ENCODE measurements at regions not wholly inside any gene's neighbourhood (a gene's known extent, or its start where the extent isn't known, plus 50 kb on each side); places are given as distances from the start of the nearest gene placed in this dataset.
A peak's percentile ranks its signal among the peaks of the same experiment; 100 is the strongest.

GRCh38 chr5:71977311-71977710, 130.0 kb upstream of the MAP1B start:
- H3K4me3 ChIP-seq (ENCODE audit: low read depth, low read length), result no peak overlapping the region
- no peak for DNase-seq (ENCODE audit: low read depth)
- TF ChIP-seq, protein P1, sequence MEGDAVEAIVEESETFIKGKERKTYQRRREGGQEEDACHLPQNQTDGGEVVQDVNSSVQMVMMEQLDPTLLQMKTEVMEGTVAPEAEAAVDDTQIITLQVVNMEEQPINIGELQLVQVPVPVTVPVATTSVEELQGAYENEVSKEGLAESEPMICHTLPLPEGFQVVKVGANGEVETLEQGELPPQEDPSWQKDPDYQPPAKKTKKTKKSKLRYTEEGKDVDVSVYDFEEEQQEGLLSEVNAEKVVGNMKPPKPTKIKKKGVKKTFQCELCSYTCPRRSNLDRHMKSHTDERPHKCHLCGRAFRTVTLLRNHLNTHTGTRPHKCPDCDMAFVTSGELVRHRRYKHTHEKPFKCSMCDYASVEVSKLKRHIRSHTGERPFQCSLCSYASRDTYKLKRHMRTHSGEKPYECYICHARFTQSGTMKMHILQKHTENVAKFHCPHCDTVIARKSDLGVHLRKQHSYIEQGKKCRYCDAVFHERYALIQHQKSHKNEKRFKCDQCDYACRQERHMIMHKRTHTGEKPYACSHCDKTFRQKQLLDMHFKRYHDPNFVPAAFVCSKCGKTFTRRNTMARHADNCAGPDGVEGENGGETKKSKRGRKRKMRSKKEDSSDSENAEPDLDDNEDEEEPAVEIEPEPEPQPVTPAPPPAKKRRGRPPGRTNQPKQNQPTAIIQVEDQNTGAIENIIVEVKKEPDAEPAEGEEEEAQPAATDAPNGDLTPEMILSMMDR (IDR thresholded peaks at IDR 0.05; ENCODE audit: insufficient read depth, low read depth, low read length), result no peak

- no peak for DNase-seq (ENCODE audit: low read depth)
- TF ChIP-seq, protein P1 (IDR thresholded peaks at IDR 0.05; ENCODE audit: insufficient read depth, low read depth, low read length), result no peak
- H3K4me3 ChIP-seq (ENCODE audit: low read depth, low read length), result no peak overlapping the region
These were observed 129.1 kb upstream of the MAP1B start for GRCh38 chr5:71978216-71978615.

- DNase-seq (ENCODE audit: low read depth), result no peak
- TF ChIP-seq, protein P1 (IDR thresholded peaks at IDR 0.05; ENCODE audit: insufficient read depth, low read depth, low read length), result no peak
- no peak overlapping the region for H3K4me3 ChIP-seq (ENCODE audit: low read depth, low read length)
These were observed 124.4 kb upstream of the MAP1B start for GRCh38 chr5:71982717-71983395.

DNA sequence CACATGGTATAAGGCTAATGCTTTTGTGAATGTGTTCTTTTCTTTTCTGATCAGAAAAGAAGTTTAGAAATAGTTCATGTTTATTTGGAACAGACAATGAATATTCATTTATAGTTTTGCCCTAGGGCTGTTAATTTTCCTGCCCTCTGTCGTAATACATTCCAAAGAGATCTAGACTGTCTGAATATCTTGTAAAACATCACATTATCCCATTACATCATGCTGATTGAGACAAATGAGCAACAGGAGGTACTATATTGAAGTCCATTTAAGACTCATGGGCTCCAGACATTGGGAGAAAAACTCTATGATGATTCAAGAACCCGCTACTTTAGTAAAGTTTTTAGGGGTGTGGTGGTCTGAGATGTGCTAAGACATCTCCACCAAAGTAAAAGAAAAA, 121.2 kb upstream of the MAP1B start:
- TF ChIP-seq, protein P1 (IDR thresholded peaks at IDR 0.05; ENCODE audit: insufficient read depth, low read depth, low read length), result no peak
- H3K4me3 ChIP-seq (ENCODE audit: low read depth, low read length), result no peak overlapping the region
- DNase-seq (ENCODE audit: low read depth), result peak; percentile 4

- DNase-seq (ENCODE audit: low read depth), result no peak
- H3K4me3 ChIP-seq (ENCODE audit: low read depth, low read length), result no peak overlapping the region
- TF ChIP-seq, protein P1 (IDR thresholded peaks at IDR 0.05; ENCODE audit: insufficient read depth, low read depth, low read length), result no peak
These were observed 118.5 kb upstream of the MAP1B start for GRCh38 chr5:71988808-71989207.

DNA sequence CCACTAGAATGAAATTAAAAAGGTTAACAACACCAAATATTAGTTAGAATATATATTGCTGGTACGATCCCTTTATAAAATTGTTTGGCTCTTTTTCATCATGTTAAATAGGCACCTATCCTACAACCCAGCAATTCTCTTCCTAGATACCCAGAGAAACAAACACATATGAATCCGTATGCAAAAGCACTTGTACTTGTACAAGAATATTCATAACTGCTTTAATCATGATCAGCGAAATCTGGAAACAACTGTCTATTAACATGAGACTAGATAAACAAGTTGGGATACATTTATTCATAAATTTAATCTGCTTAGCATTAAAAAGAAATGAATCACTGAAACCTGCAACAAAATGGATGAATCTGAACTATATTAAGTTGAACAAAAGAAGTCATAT, 113.7 kb upstream of the MAP1B start:
- H3K4me3 ChIP-seq (ENCODE audit: low read depth, low read length), result no peak overlapping the region
- TF ChIP-seq, protein P1 (IDR thresholded peaks at IDR 0.05; ENCODE audit: insufficient read depth, low read depth, low read length), result no peak
- DNase-seq (ENCODE audit: low read depth), result no peak

GRCh38 chr5:71996789-71997188, 110.5 kb upstream of the MAP1B start:
- H3K4me3 ChIP-seq (ENCODE audit: low read depth, low read length), result no peak overlapping the region
- peak; percentile 5 for DNase-seq (ENCODE audit: low read depth)
- TF ChIP-seq, protein P1 (IDR thresholded peaks at IDR 0.05; ENCODE audit: insufficient read depth, low read depth, low read length), result no peak
